ENCODE measurements at regions not wholly inside any gene's neighbourhood (a gene's known extent, or its start where the extent isn't known, plus 50 kb on each side); places are given as distances from the start of the nearest gene placed in this dataset.

DNA sequence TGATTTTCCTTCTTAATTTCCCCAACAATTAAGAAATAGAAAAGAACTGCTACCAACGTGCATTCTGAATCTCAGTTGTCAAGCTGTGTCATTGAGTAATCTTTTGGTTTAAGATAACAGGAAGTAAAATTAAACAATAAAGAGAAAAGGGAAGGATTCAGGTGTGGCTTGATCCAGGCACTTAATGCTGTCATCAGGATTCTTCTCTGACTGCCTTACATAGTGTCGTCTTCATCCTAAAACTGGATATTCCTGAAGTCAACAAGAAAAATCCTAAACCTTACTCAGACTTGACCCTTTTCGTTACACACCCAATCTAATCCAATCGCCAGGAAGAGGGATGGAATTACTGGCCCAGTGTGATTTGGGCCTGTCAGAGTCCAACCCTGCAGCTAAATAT is 443.8 kb downstream of the MED13L start:
- TF ChIP-seq ZC3H10 (CRISPR knock-in tag; IDR thresholded peaks at IDR 0.05) (no peak), ESRRG (CRISPR knock-in tag; IDR thresholded peaks at IDR 0.05) (no peak), GLIS3 (CRISPR knock-in tag; IDR thresholded peaks at IDR 0.05) (no peak), RARB (CRISPR knock-in tag; IDR thresholded peaks at IDR 0.05) (no peak), ISL1 (CRISPR knock-in tag; IDR thresholded peaks at IDR 0.05) (no peak), ZFP3 (CRISPR knock-in tag; IDR thresholded peaks at IDR 0.05) (no peak), ARNTL (CRISPR knock-in tag; IDR thresholded peaks at IDR 0.05; ENCODE audit: borderline replicate concordance, low read depth) (no peak), ZNF8 (CRISPR knock-in tag; IDR thresholded peaks at IDR 0.05) (no peak), ZNF70 (CRISPR knock-in tag; IDR thresholded peaks at IDR 0.05) (no peak), CSDC2 (CRISPR knock-in tag; IDR thresholded peaks at IDR 0.05) (no peak), ZFP30 (CRISPR knock-in tag; IDR thresholded peaks at IDR 0.05) (no peak)
- TF ChIP-seq, protein P1, sequence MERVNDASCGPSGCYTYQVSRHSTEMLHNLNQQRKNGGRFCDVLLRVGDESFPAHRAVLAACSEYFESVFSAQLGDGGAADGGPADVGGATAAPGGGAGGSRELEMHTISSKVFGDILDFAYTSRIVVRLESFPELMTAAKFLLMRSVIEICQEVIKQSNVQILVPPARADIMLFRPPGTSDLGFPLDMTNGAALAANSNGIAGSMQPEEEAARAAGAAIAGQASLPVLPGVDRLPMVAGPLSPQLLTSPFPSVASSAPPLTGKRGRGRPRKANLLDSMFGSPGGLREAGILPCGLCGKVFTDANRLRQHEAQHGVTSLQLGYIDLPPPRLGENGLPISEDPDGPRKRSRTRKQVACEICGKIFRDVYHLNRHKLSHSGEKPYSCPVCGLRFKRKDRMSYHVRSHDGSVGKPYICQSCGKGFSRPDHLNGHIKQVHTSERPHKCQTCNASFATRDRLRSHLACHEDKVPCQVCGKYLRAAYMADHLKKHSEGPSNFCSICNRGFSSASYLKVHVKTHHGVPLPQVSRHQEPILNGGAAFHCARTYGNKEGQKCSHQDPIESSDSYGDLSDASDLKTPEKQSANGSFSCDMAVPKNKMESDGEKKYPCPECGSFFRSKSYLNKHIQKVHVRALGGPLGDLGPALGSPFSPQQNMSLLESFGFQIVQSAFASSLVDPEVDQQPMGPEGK (CRISPR knock-in tag; IDR thresholded peaks at IDR 0.05; ENCODE audit: borderline replicate concordance), result no peak
- TF ChIP-seq, protein P2, sequence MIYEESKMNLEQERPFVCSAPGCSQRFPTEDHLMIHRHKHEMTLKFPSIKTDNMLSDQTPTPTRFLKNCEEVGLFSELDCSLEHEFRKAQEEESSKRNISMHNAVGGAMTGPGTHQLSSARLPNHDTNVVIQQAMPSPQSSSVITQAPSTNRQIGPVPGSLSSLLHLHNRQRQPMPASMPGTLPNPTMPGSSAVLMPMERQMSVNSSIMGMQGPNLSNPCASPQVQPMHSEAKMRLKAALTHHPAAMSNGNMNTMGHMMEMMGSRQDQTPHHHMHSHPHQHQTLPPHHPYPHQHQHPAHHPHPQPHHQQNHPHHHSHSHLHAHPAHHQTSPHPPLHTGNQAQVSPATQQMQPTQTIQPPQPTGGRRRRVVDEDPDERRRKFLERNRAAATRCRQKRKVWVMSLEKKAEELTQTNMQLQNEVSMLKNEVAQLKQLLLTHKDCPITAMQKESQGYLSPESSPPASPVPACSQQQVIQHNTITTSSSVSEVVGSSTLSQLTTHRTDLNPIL (CRISPR knock-in tag; IDR thresholded peaks at IDR 0.05; ENCODE audit: low read depth), result no peak

GRCh38 chr12:115830633-115831032 is 446.9 kb downstream of the MED13L start:
- no peak for ATAC-seq
- TF ChIP-seq ESRRG (CRISPR knock-in tag; IDR thresholded peaks at IDR 0.05) (no peak), ISL1 (CRISPR knock-in tag; IDR thresholded peaks at IDR 0.05) (no peak), BACH2 (CRISPR knock-in tag; IDR thresholded peaks at IDR 0.05; ENCODE audit: borderline replicate concordance) (no peak), GLIS3 (CRISPR knock-in tag; IDR thresholded peaks at IDR 0.05) (no peak), ZFP30 (CRISPR knock-in tag; IDR thresholded peaks at IDR 0.05) (no peak), ARNTL (CRISPR knock-in tag; IDR thresholded peaks at IDR 0.05; ENCODE audit: borderline replicate concordance, low read depth) (no peak), ZNF8 (CRISPR knock-in tag; IDR thresholded peaks at IDR 0.05) (no peak), ZNF70 (CRISPR knock-in tag; IDR thresholded peaks at IDR 0.05) (no peak), OSR1 (CRISPR knock-in tag; IDR thresholded peaks at IDR 0.05) (no peak)
- TF ChIP-seq, protein P3, sequence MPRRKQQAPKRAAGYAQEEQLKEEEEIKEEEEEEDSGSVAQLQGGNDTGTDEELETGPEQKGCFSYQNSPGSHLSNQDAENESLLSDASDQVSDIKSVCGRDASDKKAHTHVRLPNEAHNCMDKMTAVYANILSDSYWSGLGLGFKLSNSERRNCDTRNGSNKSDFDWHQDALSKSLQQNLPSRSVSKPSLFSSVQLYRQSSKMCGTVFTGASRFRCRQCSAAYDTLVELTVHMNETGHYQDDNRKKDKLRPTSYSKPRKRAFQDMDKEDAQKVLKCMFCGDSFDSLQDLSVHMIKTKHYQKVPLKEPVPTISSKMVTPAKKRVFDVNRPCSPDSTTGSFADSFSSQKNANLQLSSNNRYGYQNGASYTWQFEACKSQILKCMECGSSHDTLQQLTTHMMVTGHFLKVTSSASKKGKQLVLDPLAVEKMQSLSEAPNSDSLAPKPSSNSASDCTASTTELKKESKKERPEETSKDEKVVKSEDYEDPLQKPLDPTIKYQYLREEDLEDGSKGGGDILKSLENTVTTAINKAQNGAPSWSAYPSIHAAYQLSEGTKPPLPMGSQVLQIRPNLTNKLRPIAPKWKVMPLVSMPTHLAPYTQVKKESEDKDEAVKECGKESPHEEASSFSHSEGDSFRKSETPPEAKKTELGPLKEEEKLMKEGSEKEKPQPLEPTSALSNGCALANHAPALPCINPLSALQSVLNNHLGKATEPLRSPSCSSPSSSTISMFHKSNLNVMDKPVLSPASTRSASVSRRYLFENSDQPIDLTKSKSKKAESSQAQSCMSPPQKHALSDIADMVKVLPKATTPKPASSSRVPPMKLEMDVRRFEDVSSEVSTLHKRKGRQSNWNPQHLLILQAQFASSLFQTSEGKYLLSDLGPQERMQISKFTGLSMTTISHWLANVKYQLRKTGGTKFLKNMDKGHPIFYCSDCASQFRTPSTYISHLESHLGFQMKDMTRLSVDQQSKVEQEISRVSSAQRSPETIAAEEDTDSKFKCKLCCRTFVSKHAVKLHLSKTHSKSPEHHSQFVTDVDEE (CRISPR knock-in tag; IDR thresholded peaks at IDR 0.05), result no peak
- TF ChIP-seq, protein P4, sequence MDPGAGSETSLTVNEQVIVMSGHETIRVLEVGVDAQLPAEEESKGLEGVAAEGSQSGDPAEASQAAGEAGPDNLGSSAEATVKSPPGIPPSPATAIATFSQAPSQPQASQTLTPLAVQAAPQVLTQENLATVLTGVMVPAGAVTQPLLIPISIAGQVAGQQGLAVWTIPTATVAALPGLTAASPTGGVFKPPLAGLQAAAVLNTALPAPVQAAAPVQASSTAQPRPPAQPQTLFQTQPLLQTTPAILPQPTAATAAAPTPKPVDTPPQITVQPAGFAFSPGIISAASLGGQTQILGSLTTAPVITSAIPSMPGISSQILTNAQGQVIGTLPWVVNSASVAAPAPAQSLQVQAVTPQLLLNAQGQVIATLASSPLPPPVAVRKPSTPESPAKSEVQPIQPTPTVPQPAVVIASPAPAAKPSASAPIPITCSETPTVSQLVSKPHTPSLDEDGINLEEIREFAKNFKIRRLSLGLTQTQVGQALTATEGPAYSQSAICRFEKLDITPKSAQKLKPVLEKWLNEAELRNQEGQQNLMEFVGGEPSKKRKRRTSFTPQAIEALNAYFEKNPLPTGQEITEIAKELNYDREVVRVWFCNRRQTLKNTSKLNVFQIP (CRISPR knock-in tag; IDR thresholded peaks at IDR 0.05; ENCODE audit: borderline replicate concordance, low read depth), result no peak
- TF ChIP-seq, protein P2 (CRISPR knock-in tag; IDR thresholded peaks at IDR 0.05; ENCODE audit: low read depth), result no peak

More for the DNA sequence above, 443.8 kb downstream of the MED13L start:
- ATAC-seq, result no peak

- TF ChIP-seq SNAI2 (CRISPR knock-in tag; IDR thresholded peaks at IDR 0.05) (no peak), ARNTL (CRISPR knock-in tag; IDR thresholded peaks at IDR 0.05; ENCODE audit: borderline replicate concordance, low read depth) (no peak), RARB (CRISPR knock-in tag; IDR thresholded peaks at IDR 0.05) (no peak), ZNF8 (CRISPR knock-in tag; IDR thresholded peaks at IDR 0.05) (no peak), ZFP30 (CRISPR knock-in tag; IDR thresholded peaks at IDR 0.05) (no peak), PPARA (CRISPR knock-in tag; IDR thresholded peaks at IDR 0.05; ENCODE audit: borderline replicate concordance) (no peak), ZC3H10 (CRISPR knock-in tag; IDR thresholded peaks at IDR 0.05) (no peak), CSDC2 (CRISPR knock-in tag; IDR thresholded peaks at IDR 0.05) (no peak), ISL1 (CRISPR knock-in tag; IDR thresholded peaks at IDR 0.05) (no peak), ESRRG (CRISPR knock-in tag; IDR thresholded peaks at IDR 0.05) (no peak), TOX (CRISPR knock-in tag; IDR thresholded peaks at IDR 0.05; ENCODE audit: borderline replicate concordance) (no peak)
- TF ChIP-seq, protein P2 (CRISPR knock-in tag; IDR thresholded peaks at IDR 0.05; ENCODE audit: low read depth), result no peak
- ATAC-seq, result no peak
Measured at GRCh38 chr12:115830070-115830469, 447.4 kb downstream of the MED13L start.
